ENCODE measurements at regions not wholly inside any gene's neighbourhood (a gene's known extent, or its start where the extent isn't known, plus 50 kb on each side); places are given as distances from the start of the nearest gene placed in this dataset.

- Histone ChIP-seq H3K9me3 (ENCODE audit: low read depth) (no peaks in the 10 kb centered on the region), H2AFZ (no peak overlapping the region), H3K4me2 (no peak overlapping the region), H3K36me3 (replicated peaks; ENCODE audit: insufficient read depth, low read depth) (no peaks in the 10 kb centered on the region), H4K20me1 (ENCODE audit: insufficient read depth, poor library complexity, severe bottlenecking) (no peaks in the 10 kb centered on the region), H3K27ac (no peak overlapping the region), H3K27me3 (no peaks in the 10 kb centered on the region), H3K9me2 (replicated peaks; ENCODE audit: insufficient read depth) (no peaks in the 10 kb centered on the region), H3K79me2 (no peaks in the 10 kb centered on the region), H3K4me3 (no peak overlapping the region), H3K4me1 (ENCODE audit: insufficient read depth) (no peaks in the 10 kb centered on the region)
- 97% methylated on average over 4 of the region's 4 CpGs for WGBS (ENCODE audit: low lambda C conversion rate, missing lambda C conversion rate)
- TF ChIP-seq EZH2phosphoT487 (IDR thresholded peaks at IDR 0.05; ENCODE audit: low read depth, severe bottlenecking, unreplicated experiment) (no peak), CTCF (IDR thresholded peaks at IDR 0.05; ENCODE audit: poor library complexity) (no peak), EZH2 (IDR thresholded peaks at IDR 0.05; ENCODE audit: borderline replicate concordance) (no peak)
- no peak for DNase-seq (ENCODE audit: low spot score)
Measured at GRCh38 chr20:40771308-40771610, 82.2 kb upstream of the MAFB start.

GRCh38 chr20:40771848-40772511 lies 82.9 kb upstream of the MAFB start:
- no peak overlapping the region for H3K4me3 ChIP-seq
- H3K9me2 ChIP-seq (replicated peaks; ENCODE audit: insufficient read depth): no peaks in the 10 kb centered on the region
- no peaks in the 10 kb centered on the region for H3K36me3 ChIP-seq (replicated peaks; ENCODE audit: insufficient read depth, low read depth)
- H3K9me3 ChIP-seq (ENCODE audit: low read depth): no peaks in the 10 kb centered on the region
- H4K20me1 ChIP-seq (ENCODE audit: insufficient read depth, poor library complexity, severe bottlenecking): no peaks in the 10 kb centered on the region
- no peaks in the 10 kb centered on the region for H3K79me2 ChIP-seq
- 92% methylated on average over 7 of the region's 7 CpGs for WGBS (ENCODE audit: low lambda C conversion rate, missing lambda C conversion rate)
- no peak overlapping the region for H3K27ac ChIP-seq
- H2AFZ ChIP-seq: no peak overlapping the region
- H3K4me1 ChIP-seq (ENCODE audit: insufficient read depth): no peaks in the 10 kb centered on the region
- TF ChIP-seq CTCF (IDR thresholded peaks at IDR 0.05; ENCODE audit: poor library complexity) (no peak), EZH2 (IDR thresholded peaks at IDR 0.05; ENCODE audit: borderline replicate concordance) (no peak), EZH2phosphoT487 (IDR thresholded peaks at IDR 0.05; ENCODE audit: low read depth, severe bottlenecking, unreplicated experiment) (no peak)
- no peaks in the 10 kb centered on the region for H3K27me3 ChIP-seq
- no peak for DNase-seq (ENCODE audit: low spot score)
- H3K4me2 ChIP-seq: no peak overlapping the region

GRCh38 chr20:40773376-40773775 lies 84.3 kb upstream of the MAFB start:
- Histone ChIP-seq H3K27ac (no peak overlapping the region), H3K4me2 (no peak overlapping the region), H2AFZ (no peak overlapping the region), H3K36me3 (replicated peaks; ENCODE audit: insufficient read depth, low read depth) (no peaks in the 10 kb centered on the region), H4K20me1 (ENCODE audit: insufficient read depth, poor library complexity, severe bottlenecking) (no peaks in the 10 kb centered on the region), H3K9me2 (replicated peaks; ENCODE audit: insufficient read depth) (no peaks in the 10 kb centered on the region), H3K4me3 (no peak overlapping the region), H3K79me2 (no peaks in the 10 kb centered on the region), H3K4me1 (ENCODE audit: insufficient read depth) (no peaks in the 10 kb centered on the region), H3K9me3 (ENCODE audit: low read depth) (no peaks in the 10 kb centered on the region), H3K27me3 (no peaks in the 10 kb centered on the region)
- 67% methylated on average over 3 of the region's 3 CpGs for WGBS (ENCODE audit: low lambda C conversion rate, missing lambda C conversion rate)
- no peak for DNase-seq (ENCODE audit: low spot score)
- no peak for TF ChIP-seq CTCF (IDR thresholded peaks at IDR 0.05; ENCODE audit: poor library complexity)
- TF ChIP-seq EZH2phosphoT487 (IDR thresholded peaks at IDR 0.05; ENCODE audit: low read depth, severe bottlenecking, unreplicated experiment): no peak
- TF ChIP-seq EZH2 (IDR thresholded peaks at IDR 0.05; ENCODE audit: borderline replicate concordance): no peak

- Histone ChIP-seq H3K4me1 (ENCODE audit: insufficient read depth) (no peaks in the 10 kb centered on the region), H3K9me3 (ENCODE audit: low read depth) (no peaks in the 10 kb centered on the region), H3K9me2 (replicated peaks; ENCODE audit: insufficient read depth) (no peaks in the 10 kb centered on the region), H3K4me2 (no peak overlapping the region), H3K27ac (no peak overlapping the region), H3K4me3 (no peak overlapping the region), H4K20me1 (ENCODE audit: insufficient read depth, poor library complexity, severe bottlenecking) (no peaks in the 10 kb centered on the region), H3K36me3 (replicated peaks; ENCODE audit: insufficient read depth, low read depth) (no peaks in the 10 kb centered on the region), H2AFZ (no peak overlapping the region), H3K27me3 (peaks cover under 1% of the 10 kb centered on the region), H3K79me2 (no peaks in the 10 kb centered on the region)
- 54% methylated on average over 4 of the region's 4 CpGs for WGBS (ENCODE audit: low lambda C conversion rate, missing lambda C conversion rate)
- no peak for TF ChIP-seq EZH2phosphoT487 (IDR thresholded peaks at IDR 0.05; ENCODE audit: low read depth, severe bottlenecking, unreplicated experiment)
- TF ChIP-seq EZH2 (IDR thresholded peaks at IDR 0.05; ENCODE audit: borderline replicate concordance): no peak
- no peak for TF ChIP-seq CTCF (IDR thresholded peaks at IDR 0.05; ENCODE audit: poor library complexity)
- DNase-seq (ENCODE audit: low spot score): no peak
Measured at GRCh38 chr20:40774252-40774651, 85.2 kb upstream of the MAFB start.

Data from hepatocyte (in vitro differentiated cells).